Mucosa of descending colon (tissue), 3 donors: ENCODE measurements at regions not wholly inside any gene's neighbourhood (a gene's known extent, or its start where the extent isn't known, plus 50 kb on each side); places are given as distances from the start of the nearest gene placed in this dataset.

Source experiments
- ATAC-seq: fragments of 200-7000 bp; cut with Tn5 transposase; one replicate; pipeline ENCODE4 v1.9.1; 2020; ENCODE audit warnings: mild to moderate bottlenecking, moderate library complexity
- DNase-seq, 3 donors: peaks; one replicate each; pipeline ENCODE4 v3.0.0-alpha.2; 2020
- H3K36me3 ChIP-seq: fragments of 200-600 bp; one replicate; pipeline ENCODE4 v1.8.0; 2021; ENCODE audit warnings: low read depth, mild to moderate bottlenecking
- H3K4me1 ChIP-seq: fragments of 200-600 bp; one replicate; pipeline ENCODE4 v1.8.0; 2021; ENCODE audit warnings: low read depth, mild to moderate bottlenecking
- H3K4me3 ChIP-seq: fragments of 200-600 bp; one replicate; pipeline ENCODE4 v1.8.0; 2021; ENCODE audit warnings: mild to moderate bottlenecking
- H3K9me3 ChIP-seq: fragments of 200-600 bp; one replicate; pipeline ENCODE4 v1.8.0; 2021; ENCODE audit warnings: mild to moderate bottlenecking
- CTCF ChIP-seq: fragments of 200-600 bp; IDR thresholded peaks from one replicate; pipeline ENCODE4 v1.8.0; 2022; ENCODE audit warnings: antibody characterized with exemption, mild to moderate bottlenecking
- intact Hi-C, 2 donors: fragments of 100-400 bp; cut with DNase I in 1 of 2; cut with micrococcal nuclease in 1 of 2; formaldehyde crosslinking; loops; one replicate each; pipeline versions ENCODE4 v1.11.0 to v1.11.1; 2022; cut with DNase I, micrococcal nuclease
- donor health status: DM: no; HTN: no; CAD: no; lungs with moderate emphysema.
- donor health status: DM: no; HTN: no; CAD: no.
- donor health status: DM: no; HTN: yes; CAD: no.

DNA sequence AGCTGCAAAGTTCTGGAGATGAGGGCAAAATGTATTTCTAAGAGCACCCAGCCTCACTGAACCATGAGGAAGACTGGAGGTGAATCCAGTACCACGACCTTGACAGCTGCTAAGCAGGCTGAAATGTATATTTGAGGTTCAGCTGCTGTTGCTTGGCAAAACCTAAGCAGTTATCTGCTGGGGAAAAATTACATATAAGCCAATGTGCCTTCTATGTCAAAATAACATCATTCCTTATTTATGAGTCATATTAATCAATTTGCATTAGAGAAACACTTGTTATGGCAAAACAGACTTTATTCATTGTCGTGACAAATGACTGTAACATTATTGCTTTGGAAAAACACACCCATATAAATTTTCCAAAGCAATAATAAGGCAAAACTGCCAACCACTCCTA is 560.5 kb upstream of the NR5A2 start:
- DNase-seq (no peak), ATAC-seq (no peak)
- no peak for TF ChIP-seq CTCF
- H3K36me3 ChIP-seq: no peaks in the 10 kb centered on the region
- H3K4me1 ChIP-seq: no peaks in the 10 kb centered on the region
- intact Hi-C loops: no loop called here
- H3K9me3 ChIP-seq: no peaks in the 10 kb centered on the region
- no peak overlapping the region for H3K4me3 ChIP-seq

DNA sequence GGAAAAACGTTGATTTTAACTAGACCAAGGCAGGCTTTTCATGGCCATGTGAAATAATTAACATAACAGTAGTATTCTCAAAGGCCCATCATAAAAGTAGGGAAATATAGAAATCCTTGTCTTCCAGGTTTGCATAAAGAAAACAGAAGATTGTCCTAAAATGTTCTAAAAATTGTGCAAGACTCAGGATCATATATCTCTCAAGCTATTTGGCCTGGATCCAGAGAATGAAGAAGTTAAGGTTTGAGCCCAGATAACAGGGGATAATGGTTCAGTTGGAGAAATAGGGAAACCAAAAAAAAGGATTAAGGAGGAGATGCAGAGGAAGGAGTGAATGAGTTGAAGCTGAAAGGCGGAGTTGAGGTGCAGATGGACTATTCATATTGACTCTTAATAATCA is 555.5 kb upstream of the NR5A2 start:
- Histone ChIP-seq H3K4me3 (no peak overlapping the region), H3K36me3 (no peaks in the 10 kb centered on the region), H3K9me3 (no peaks in the 10 kb centered on the region), H3K4me1 (no peaks in the 10 kb centered on the region)
- intact Hi-C loops: no loop called here
- TF ChIP-seq CTCF: no peak
- DNase-seq: no peak
- ATAC-seq: no peak

- Histone ChIP-seq H3K4me1 (no peaks in the 10 kb centered on the region), H3K9me3 (no peaks in the 10 kb centered on the region), H3K4me3 (no peak overlapping the region), H3K36me3 (no peaks in the 10 kb centered on the region)
- no peak for TF ChIP-seq CTCF
- DNase-seq (no peak), ATAC-seq (no peak)
- intact Hi-C loops: no loop called here
These were observed 554.5 kb upstream of the NR5A2 start for GRCh38 chr1:199472978-199473377.

GRCh38 chr1:199474738-199475137 is 552.8 kb upstream of the NR5A2 start:
- Histone ChIP-seq H3K4me1 (no peaks in the 10 kb centered on the region), H3K4me3 (no peak overlapping the region), H3K36me3 (no peaks in the 10 kb centered on the region), H3K9me3 (no peaks in the 10 kb centered on the region)
- TF ChIP-seq CTCF: no peak
- DNase-seq (no peak), ATAC-seq (no peak)
- intact Hi-C loops: no loop called here

- Histone ChIP-seq H3K9me3 (no peaks in the 10 kb centered on the region), H3K36me3 (no peaks in the 10 kb centered on the region), H3K4me1 (no peaks in the 10 kb centered on the region), H3K4me3 (no peak overlapping the region)
- intact Hi-C loops: no loop called here
- TF ChIP-seq CTCF: no peak
- ATAC-seq (no peak), DNase-seq (no peak)
These were observed 545.1 kb upstream of the NR5A2 start for GRCh38 chr1:199482426-199482825.

DNA sequence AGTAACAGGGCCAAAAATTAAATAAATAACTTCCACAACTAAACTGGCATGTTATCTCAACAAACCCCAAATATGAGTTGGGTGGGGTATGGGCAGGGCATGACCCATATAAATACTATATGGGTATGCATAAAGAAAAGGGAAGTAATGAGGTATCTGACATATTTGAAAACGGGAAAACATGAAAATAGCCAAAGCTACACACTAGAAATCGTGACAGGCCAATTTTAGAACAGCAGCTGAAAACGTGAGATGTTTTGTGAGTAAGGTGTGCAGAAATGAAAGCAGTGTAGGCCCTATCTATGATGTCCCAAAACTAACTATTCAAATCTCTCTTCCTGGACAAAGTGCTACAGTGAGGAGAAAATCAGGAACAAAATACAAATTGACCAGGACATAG is 537.9 kb upstream of the NR5A2 start:
- no peak for TF ChIP-seq CTCF
- peaks cover 5% of the 10 kb centered on the region for H3K9me3 ChIP-seq
- ATAC-seq: no peak
- DNase-seq: no peak
- no peak overlapping the region for H3K4me3 ChIP-seq
- no peaks in the 10 kb centered on the region for H3K36me3 ChIP-seq
- intact Hi-C loops: no loop called here
- H3K4me1 ChIP-seq: no peaks in the 10 kb centered on the region
